GM21515 (cell line): ENCODE measurements at regions not wholly inside any gene's neighbourhood (a gene's known extent, or its start where the extent isn't known, plus 50 kb on each side); places are given as distances from the start of the nearest gene placed in this dataset.

Source experiments
- ATAC-seq: cut with Tn5 transposase; IDR thresholded peaks from one replicate; pipeline ENCODE4 v1.9.1; 2021; ENCODE audit not compliant: unreplicated experiment

GRCh38 chr12:128138125-128138524, 128.8 kb upstream of the TMEM132C start:
- no peak for ATAC-seq

- no peak for ATAC-seq
Measured at GRCh38 chr12:128140551-128140950, 126.4 kb upstream of the TMEM132C start.

- no peak for ATAC-seq
Measured at GRCh38 chr12:128150961-128151360, 116.0 kb upstream of the TMEM132C start.

GRCh38 chr12:128155571-128155970, 111.4 kb upstream of the TMEM132C start:
- ATAC-seq: no peak

- ATAC-seq: no peak
Measured at GRCh38 chr12:128163086-128163485, 103.9 kb upstream of the TMEM132C start.

DNA sequence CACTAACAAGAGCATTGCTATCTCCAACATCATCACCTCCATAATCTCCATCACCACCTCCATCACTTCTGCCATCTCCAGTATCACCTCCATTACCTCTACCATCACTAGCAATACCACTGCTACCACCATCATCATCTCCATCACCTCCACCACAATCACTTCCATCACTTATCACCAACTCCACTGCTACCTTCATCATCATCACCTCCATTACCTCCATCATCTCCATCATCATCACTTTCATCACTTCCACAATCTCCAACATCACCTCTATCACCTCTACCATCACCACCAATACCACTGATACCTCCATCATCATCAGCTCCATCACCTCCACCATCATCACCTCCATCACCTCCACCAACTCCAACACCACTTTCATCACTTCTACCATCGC, 102.4 kb upstream of the TMEM132C start:
- ATAC-seq: no peak

DNA sequence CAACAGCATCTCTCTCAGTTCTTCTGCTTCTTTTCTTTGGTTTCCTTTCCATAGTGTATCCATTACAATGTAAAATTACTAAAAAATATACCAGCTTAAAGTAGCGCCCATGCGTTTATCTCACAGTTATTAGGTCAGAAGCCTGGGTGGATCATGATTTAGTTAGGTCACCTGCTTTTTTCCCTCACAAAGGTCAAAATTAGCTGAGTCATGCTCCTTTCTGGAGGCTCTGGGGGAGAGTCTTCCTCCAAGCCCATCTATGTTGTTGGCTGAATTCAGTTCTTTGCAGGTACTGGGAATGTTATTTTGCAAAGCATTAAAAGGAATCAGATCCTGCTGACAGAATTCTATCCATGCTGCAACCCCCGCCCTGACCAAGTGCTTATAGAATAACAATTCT, 101.6 kb upstream of the TMEM132C start:
- ATAC-seq: no peak

DNA sequence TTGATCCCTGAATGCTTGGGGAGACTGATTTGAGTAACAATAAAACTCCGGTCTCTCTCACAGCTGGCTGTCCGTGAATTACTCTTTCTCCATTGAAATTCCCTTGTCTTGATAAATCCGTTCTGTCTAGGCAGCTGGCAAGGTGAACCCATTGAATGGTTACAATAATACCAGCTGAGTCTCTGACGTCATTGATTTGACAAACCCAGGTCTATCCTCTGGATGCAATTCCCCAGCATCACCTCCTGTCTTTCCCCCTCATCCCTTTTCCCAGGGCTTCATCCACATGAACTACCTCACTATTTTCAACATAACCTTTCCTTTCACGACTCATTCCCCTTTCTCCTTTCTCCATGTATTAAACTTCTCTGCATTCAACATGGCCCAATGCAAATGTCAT, 98.7 kb upstream of the TMEM132C start:
- no peak for ATAC-seq

DNA sequence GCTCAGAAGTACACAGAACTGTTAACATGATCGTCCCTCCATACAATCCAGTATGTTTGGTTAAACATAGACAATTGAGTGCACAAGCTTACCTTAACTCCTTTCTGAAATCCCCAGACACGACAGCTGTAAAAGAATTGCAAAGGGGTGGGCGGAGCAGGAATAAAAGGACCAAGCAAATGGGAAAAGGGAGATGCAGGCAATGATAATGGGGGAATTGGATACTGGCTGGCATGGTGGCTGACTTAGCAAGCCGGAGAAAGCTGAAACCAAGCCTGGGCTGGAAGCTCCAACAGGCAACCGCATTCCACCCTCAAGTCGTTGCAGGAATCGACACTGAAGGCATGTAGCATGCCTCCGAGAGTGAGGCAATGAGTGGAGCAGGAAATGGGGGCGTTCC, 96.8 kb upstream of the TMEM132C start:
- ATAC-seq: no peak

DNA sequence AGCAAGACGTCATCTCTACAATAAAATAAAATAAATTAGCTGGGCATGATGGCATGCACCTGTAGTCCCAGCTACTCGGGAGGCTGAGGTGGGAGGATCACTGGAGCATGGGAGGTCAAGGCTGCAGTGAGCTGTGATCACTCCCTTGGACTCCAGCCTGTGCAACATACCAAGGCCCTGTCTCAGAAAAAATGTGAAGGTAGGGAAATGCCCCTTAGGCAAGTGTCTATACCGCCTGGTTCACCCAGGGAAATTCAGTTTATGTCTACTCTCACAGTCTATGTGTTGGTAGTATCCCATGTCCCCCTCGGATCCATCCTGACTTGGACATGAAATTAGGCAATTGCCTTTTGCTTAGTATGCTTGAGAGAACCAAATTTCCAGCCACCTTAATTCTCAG, 88.4 kb upstream of the TMEM132C start:
- ATAC-seq: no peak

GRCh38 chr12:128178966-128179365, 88.0 kb upstream of the TMEM132C start:
- no peak for ATAC-seq

- ATAC-seq: no peak
Measured at GRCh38 chr12:128180166-128180565, 86.8 kb upstream of the TMEM132C start.

DNA sequence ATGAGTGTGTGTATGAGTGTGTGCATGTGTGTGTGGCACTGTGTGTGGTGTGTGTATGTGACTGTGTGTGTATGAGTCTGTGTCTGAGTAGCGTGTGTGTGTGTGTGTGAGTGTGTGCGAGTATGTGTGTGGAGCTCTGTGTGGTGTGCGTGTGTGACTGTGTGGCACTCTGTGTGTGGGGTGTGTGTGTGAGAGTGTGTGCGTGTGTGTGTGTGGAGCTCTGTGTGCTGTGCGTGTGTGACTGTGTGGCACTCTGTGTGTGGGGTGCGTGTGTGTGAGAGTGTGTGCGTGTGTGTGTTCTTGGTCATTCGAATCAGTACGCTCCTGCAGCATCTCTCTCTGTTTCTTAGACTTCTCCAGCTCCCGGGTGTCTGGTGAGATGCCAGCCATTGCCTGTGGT, 76.9 kb upstream of the TMEM132C start:
- no peak for ATAC-seq

GRCh38 chr12:128190614-128191013, 76.4 kb upstream of the TMEM132C start:
- no peak for ATAC-seq

DNA sequence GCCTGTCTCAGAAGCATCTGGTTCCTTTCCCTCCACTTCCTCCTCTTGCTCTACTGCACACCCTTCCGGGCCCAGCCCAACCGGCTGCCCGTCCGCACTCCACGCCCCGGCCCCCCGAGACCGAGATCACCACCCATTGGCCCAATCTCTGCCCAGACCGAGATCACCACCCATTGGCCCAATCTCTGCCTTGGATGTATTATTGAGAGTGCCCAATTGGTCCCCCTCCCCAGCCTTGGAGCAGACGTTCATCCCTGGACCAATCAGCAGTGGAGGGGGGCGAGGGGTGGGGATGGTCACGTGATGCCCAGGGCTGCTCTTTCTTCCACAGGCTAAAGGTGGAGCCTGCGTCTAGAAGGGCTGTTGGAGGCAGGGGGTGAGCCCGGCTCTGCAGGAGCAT, 75.6 kb upstream of the TMEM132C start:
- ATAC-seq: no peak

- ATAC-seq: no peak
Measured at GRCh38 chr12:128204711-128205110, 62.3 kb upstream of the TMEM132C start.

- no peak for ATAC-seq
Measured at GRCh38 chr12:128205145-128205544, 61.8 kb upstream of the TMEM132C start.

- ATAC-seq: no peak
Measured at GRCh38 chr12:128205758-128206157, 61.2 kb upstream of the TMEM132C start.
